ENCODE measurements at regions not wholly inside any gene's neighbourhood (a gene's known extent, or its start where the extent isn't known, plus 50 kb on each side); places are given as distances from the start of the nearest gene placed in this dataset.

GRCh38 chr5:92939428-92939827 lies 641.6 kb downstream of the NR2F1-AS1 start:
- TF ChIP-seq EZH2 (IDR thresholded peaks at IDR 0.05; ENCODE audit: low read length, missing control alignments) = no peak
- TF ChIP-seq, protein P1, sequence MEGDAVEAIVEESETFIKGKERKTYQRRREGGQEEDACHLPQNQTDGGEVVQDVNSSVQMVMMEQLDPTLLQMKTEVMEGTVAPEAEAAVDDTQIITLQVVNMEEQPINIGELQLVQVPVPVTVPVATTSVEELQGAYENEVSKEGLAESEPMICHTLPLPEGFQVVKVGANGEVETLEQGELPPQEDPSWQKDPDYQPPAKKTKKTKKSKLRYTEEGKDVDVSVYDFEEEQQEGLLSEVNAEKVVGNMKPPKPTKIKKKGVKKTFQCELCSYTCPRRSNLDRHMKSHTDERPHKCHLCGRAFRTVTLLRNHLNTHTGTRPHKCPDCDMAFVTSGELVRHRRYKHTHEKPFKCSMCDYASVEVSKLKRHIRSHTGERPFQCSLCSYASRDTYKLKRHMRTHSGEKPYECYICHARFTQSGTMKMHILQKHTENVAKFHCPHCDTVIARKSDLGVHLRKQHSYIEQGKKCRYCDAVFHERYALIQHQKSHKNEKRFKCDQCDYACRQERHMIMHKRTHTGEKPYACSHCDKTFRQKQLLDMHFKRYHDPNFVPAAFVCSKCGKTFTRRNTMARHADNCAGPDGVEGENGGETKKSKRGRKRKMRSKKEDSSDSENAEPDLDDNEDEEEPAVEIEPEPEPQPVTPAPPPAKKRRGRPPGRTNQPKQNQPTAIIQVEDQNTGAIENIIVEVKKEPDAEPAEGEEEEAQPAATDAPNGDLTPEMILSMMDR (conservative IDR thresholded peaks at IDR 0.05 in 1 of 2, IDR thresholded peaks at IDR 0.05 in 1 of 2; ENCODE audit: low read depth in 1 of 2, low read length in 2 of 2) = no peak

Measured in fibroblast of lung (primary cell).